ENCODE measurements at regions not wholly inside any gene's neighbourhood (a gene's known extent, or its start where the extent isn't known, plus 50 kb on each side); places are given as distances from the start of the nearest gene placed in this dataset.

- DNase-seq, result no peak
Observed at GRCh38 chr9:84129529-84129928, 148.9 kb downstream of the RMI1 start.

GRCh38 chr9:84136119-84136868, 155.7 kb downstream of the RMI1 start:
- no peak for DNase-seq

GRCh38 chr9:84137968-84138367, 157.4 kb downstream of the RMI1 start:
- no peak for DNase-seq

- no peak for DNase-seq
Observed at GRCh38 chr9:84138541-84138940, 157.9 kb downstream of the RMI1 start.

- peak; percentile 15 to 23 for DNase-seq
Observed at GRCh38 chr9:84139296-84140070, 158.9 kb downstream of the RMI1 start.

- DNase-seq, result peak; percentile 10 to 33
Observed at GRCh38 chr9:84140535-84141101, 160.0 kb downstream of the RMI1 start.

- no peak for DNase-seq
Observed at GRCh38 chr9:84141741-84142370, 161.3 kb downstream of the RMI1 start.

GRCh38 chr9:84145031-84145430, 164.4 kb downstream of the RMI1 start:
- DNase-seq, result no peak

- no peak for DNase-seq
Observed at GRCh38 chr9:84145780-84146179, 165.2 kb downstream of the RMI1 start.

- DNase-seq, result peak; percentile 27 to 38
Observed at GRCh38 chr9:84146893-84147710, 166.5 kb downstream of the RMI1 start.

GRCh38 chr9:84151236-84151635, 170.6 kb downstream of the RMI1 start:
- no peak for DNase-seq

- DNase-seq, result no peak
Observed at GRCh38 chr9:84151640-84152039, 171.0 kb downstream of the RMI1 start.

GRCh38 chr9:84152204-84152603, 171.6 kb downstream of the RMI1 start:
- DNase-seq, result no peak

- no peak for DNase-seq
Observed at GRCh38 chr9:84153885-84154284, 173.3 kb downstream of the RMI1 start.

GRCh38 chr9:84154320-84154719, 173.7 kb downstream of the RMI1 start:
- DNase-seq, result no peak

- no peak for DNase-seq
Observed at GRCh38 chr9:84163052-84163650, 177.4 kb downstream of the SLC28A3 start.

GRCh38 chr9:84166891-84167290, 173.7 kb downstream of the SLC28A3 start:
- DNase-seq, result no peak

GRCh38 chr9:84169240-84169639, 171.3 kb downstream of the SLC28A3 start:
- DNase-seq, result no peak

GRCh38 chr9:84170521-84171141, 169.9 kb downstream of the SLC28A3 start:
- no peak for DNase-seq

GRCh38 chr9:84173961-84174360, 166.6 kb downstream of the SLC28A3 start:
- no peak for DNase-seq

GRCh38 chr9:84174486-84174885, 166.1 kb downstream of the SLC28A3 start:
- DNase-seq, result peak; percentile 30 to 32

GRCh38 chr9:84177407-84177806, 163.2 kb downstream of the SLC28A3 start:
- DNase-seq, result no peak

Data from inflammatory macrophage treated with lipopolysaccharide for 1 hour (primary cell).